Caco-2 (cell line): ENCODE measurements at regions not wholly inside any gene's neighbourhood (a gene's known extent, or its start where the extent isn't known, plus 50 kb on each side); places are given as distances from the start of the nearest gene placed in this dataset.

ENCODE experiments used
- BruUV-seq: library from RNA; stranded (reverse); fragments of 400-500 nt; replicated peaks from 2 replicates; lab custom pipeline; 2021; lab: Mats Ljungman, UMichigan
- CTCF ChIA-PET: fragments of 300-600 bp; sonication (Branson Sonifier 250); formaldehyde crosslinking; loops from one replicate; lab custom pipeline; 2022; ENCODE audit warnings: antibody characterized with exemption; lab: Charles Lee
- POLR2A ChIA-PET: fragments of 300-600 bp; sonication (Branson Sonifier 250); formaldehyde crosslinking; loops from one replicate; lab custom pipeline; 2022; ENCODE audit warnings: antibody characterized with exemption; lab: Charles Lee
- DNase-seq, 2 experiments: peaks; one replicate each; pipeline versions ENCODE4 v3.0.0 to v3.0.0-alpha.2; 2020 to 2022
- H3K27me3 ChIP-seq: replicated peaks from 2 replicates; pipeline ENCODE4 v1.6.0; 2011; ENCODE audit warnings: low read length; ENCODE audit not compliant: control insufficient read depth, insufficient read depth
- H3K36me3 ChIP-seq: 2 replicates; pipeline ENCODE4 v1.5.1; 2011; ENCODE audit warnings: low read length; ENCODE audit not compliant: control insufficient read depth, insufficient read depth
- H3K4me1 ChIP-seq: fragments of 250-450 bp; sonication (Bioruptor Pico); 2 replicates; pipeline ENCODE4 v1.5.1; 2020; ENCODE audit warnings: mild to moderate bottlenecking
- H3K4me3 ChIP-seq: 2 replicates; pipeline ENCODE4 v1.5.1; 2011; ENCODE audit warnings: low read depth, mild to moderate bottlenecking, control low read depth, low read length
- H3K9me3 ChIP-seq: fragments of 250-450 bp; sonication (Bioruptor Pico); 2 replicates; pipeline ENCODE4 v1.5.1; 2020; ENCODE audit warnings: mild to moderate bottlenecking, moderate library complexity
- H3K27ac Mint-ChIP-seq: one replicate; pipeline ENCODE4 v1.8.0; 2022; ENCODE audit warnings: mixed read lengths; ENCODE audit not compliant: unreplicated experiment
- H3K27me3 Mint-ChIP-seq: one replicate; pipeline ENCODE4 v1.8.0; 2022; ENCODE audit warnings: mixed read lengths; ENCODE audit not compliant: insufficient read depth, unreplicated experiment
- H3K36me3 Mint-ChIP-seq: one replicate; pipeline ENCODE4 v1.8.0; 2022; ENCODE audit warnings: mild to moderate bottlenecking, mixed read lengths; ENCODE audit not compliant: insufficient read depth, unreplicated experiment
- H3K4me1 Mint-ChIP-seq: one replicate; pipeline ENCODE4 v1.8.0; 2022; ENCODE audit warnings: low read depth, mixed read lengths; ENCODE audit not compliant: unreplicated experiment
- H3K4me3 Mint-ChIP-seq: one replicate; pipeline ENCODE4 v1.8.0; 2022; ENCODE audit warnings: mild to moderate bottlenecking, moderate library complexity, mixed read lengths; ENCODE audit not compliant: unreplicated experiment
- H3K9me3 Mint-ChIP-seq: one replicate; pipeline ENCODE4 v1.8.0; 2022; ENCODE audit warnings: mixed read lengths; ENCODE audit not compliant: unreplicated experiment
- intact Hi-C: fragments of 100-400 bp; cut with micrococcal nuclease; formaldehyde crosslinking; loops from one replicate; pipeline ENCODE4 v1.10.0; 2022; ENCODE audit not compliant: unreplicated experiment
- TF ChIP-seq, protein P1 (sequence below), 2 experiments: fragments of 200-600 bp in 1 of 2; IDR thresholded peaks; 1 replicate in 1 of 2; 2 replicates in 1 of 2; pipeline versions ENCODE4 v1.5.1 to v1.8.0; 2011 to 2022; ENCODE audit warnings: antibody characterized with exemption in 1 of 2, control low read depth in 1 of 2, inconsistent platforms in 1 of 2, low read depth in 1 of 2, low read length in 1 of 2, mild to moderate bottlenecking in 1 of 2, moderate library complexity in 1 of 2; ENCODE audit not compliant: insufficient read depth in 1 of 2, severe bottlenecking in 1 of 2, unreplicated experiment in 1 of 2

GRCh38 chr16:87236516-87237115 is 80.6 kb downstream of the C16orf95 start:
- ChIA-PET CTCF (no interaction called here), POLR2A (no interaction called here)
- BruUV-seq: no TSS peak
- H3K36me3 Mint-ChIP-seq: no peaks in the 10 kb centered on the region
- DNase-seq: no peak
- TF ChIP-seq, protein P1, sequence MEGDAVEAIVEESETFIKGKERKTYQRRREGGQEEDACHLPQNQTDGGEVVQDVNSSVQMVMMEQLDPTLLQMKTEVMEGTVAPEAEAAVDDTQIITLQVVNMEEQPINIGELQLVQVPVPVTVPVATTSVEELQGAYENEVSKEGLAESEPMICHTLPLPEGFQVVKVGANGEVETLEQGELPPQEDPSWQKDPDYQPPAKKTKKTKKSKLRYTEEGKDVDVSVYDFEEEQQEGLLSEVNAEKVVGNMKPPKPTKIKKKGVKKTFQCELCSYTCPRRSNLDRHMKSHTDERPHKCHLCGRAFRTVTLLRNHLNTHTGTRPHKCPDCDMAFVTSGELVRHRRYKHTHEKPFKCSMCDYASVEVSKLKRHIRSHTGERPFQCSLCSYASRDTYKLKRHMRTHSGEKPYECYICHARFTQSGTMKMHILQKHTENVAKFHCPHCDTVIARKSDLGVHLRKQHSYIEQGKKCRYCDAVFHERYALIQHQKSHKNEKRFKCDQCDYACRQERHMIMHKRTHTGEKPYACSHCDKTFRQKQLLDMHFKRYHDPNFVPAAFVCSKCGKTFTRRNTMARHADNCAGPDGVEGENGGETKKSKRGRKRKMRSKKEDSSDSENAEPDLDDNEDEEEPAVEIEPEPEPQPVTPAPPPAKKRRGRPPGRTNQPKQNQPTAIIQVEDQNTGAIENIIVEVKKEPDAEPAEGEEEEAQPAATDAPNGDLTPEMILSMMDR (IDR thresholded peaks at IDR 0.05; ENCODE audit: insufficient read depth in 1 of 2, low read depth in 1 of 2, low read length in 1 of 2, severe bottlenecking in 1 of 2, unreplicated experiment in 1 of 2): no peak
- no peak overlapping the region for H3K4me3 Mint-ChIP-seq
- no peaks in the 10 kb centered on the region for H3K9me3 Mint-ChIP-seq
- H3K4me3 ChIP-seq: no peak overlapping the region
- H3K36me3 ChIP-seq: no peaks in the 10 kb centered on the region
- H3K27me3 Mint-ChIP-seq: peaks cover 7% of the 10 kb centered on the region
- peaks cover 13% of the 10 kb centered on the region; the same call in 1 of the 2 replicates for H3K4me1 ChIP-seq
- H3K4me1 Mint-ChIP-seq: peaks cover 10% of the 10 kb centered on the region
- H3K9me3 ChIP-seq: peaks cover 4% of the 10 kb centered on the region; the same call in 1 of the 2 replicates
- H3K27me3 ChIP-seq: no peaks in the 10 kb centered on the region
- H3K27ac Mint-ChIP-seq: no peak overlapping the region
- intact Hi-C loops: no loop called here

DNA sequence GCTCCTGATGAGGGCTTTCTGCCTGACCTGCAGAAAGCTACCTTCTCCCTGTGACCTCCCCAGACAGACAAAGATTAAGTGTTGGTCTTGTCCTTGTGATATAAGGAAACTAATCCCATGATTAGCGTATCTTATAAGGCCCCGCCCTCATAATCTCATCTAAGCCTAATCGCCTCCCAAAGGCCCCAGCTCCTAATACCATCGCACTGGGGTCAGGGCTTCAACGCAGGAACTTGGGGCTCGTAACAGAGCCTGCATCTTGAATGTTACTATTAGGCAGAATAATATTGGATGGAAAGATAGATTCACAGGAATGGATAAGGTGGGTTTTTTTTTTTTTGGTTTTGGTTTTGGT is 78.9 kb downstream of the C16orf95 start:
- TF ChIP-seq, protein P1 (IDR thresholded peaks at IDR 0.05; ENCODE audit: insufficient read depth in 1 of 2, low read depth in 1 of 2, low read length in 1 of 2, severe bottlenecking in 1 of 2, unreplicated experiment in 1 of 2): no peak
- peaks cover 10% of the 10 kb centered on the region for H3K4me1 Mint-ChIP-seq
- intact Hi-C loops: no loop called here
- H3K4me1 ChIP-seq: peaks cover 13% of the 10 kb centered on the region; the same call in 1 of the 2 replicates
- CTCF ChIA-PET: no interaction called here
- H3K9me3 ChIP-seq: no peaks in the 10 kb centered on the region
- H3K27ac Mint-ChIP-seq: no peak overlapping the region
- no peaks in the 10 kb centered on the region for H3K36me3 ChIP-seq
- POLR2A ChIA-PET: no interaction called here
- H3K36me3 Mint-ChIP-seq: no peaks in the 10 kb centered on the region
- no TSS peak for BruUV-seq
- H3K9me3 Mint-ChIP-seq: no peaks in the 10 kb centered on the region
- no peaks in the 10 kb centered on the region for H3K27me3 ChIP-seq
- no peak overlapping the region for H3K4me3 Mint-ChIP-seq
- H3K27me3 Mint-ChIP-seq: peaks cover 7% of the 10 kb centered on the region
- DNase-seq: no peak
- no peak overlapping the region for H3K4me3 ChIP-seq

GRCh38 chr16:87239545-87239944 is 77.6 kb downstream of the C16orf95 start:
- Histone ChIP-seq H3K36me3 (no peaks in the 10 kb centered on the region), H3K27me3 (no peaks in the 10 kb centered on the region), H3K4me3 (no peak overlapping the region), H3K4me1 (peaks cover 13% of the 10 kb centered on the region; the same call in 1 of the 2 replicates), H3K9me3 (no peaks in the 10 kb centered on the region)
- Mint-ChIP-seq H3K27ac (no peak overlapping the region), H3K4me1 (peaks cover 10% of the 10 kb centered on the region), H3K4me3 (no peak overlapping the region), H3K27me3 (peaks cover 6% of the 10 kb centered on the region), H3K9me3 (no peaks in the 10 kb centered on the region), H3K36me3 (no peaks in the 10 kb centered on the region)
- TF ChIP-seq, protein P1 (IDR thresholded peaks at IDR 0.05; ENCODE audit: insufficient read depth in 1 of 2, low read depth in 1 of 2, low read length in 1 of 2, severe bottlenecking in 1 of 2, unreplicated experiment in 1 of 2): no peak
- BruUV-seq: no TSS peak
- POLR2A ChIA-PET: no interaction called here
- intact Hi-C loops: no loop called here
- DNase-seq: no peak
- CTCF ChIA-PET: no interaction called here
